Thyroid gland (tissue), 4 donors: ENCODE measurements at regions not wholly inside any gene's neighbourhood (a gene's known extent, or its start where the extent isn't known, plus 50 kb on each side); places are given as distances from the start of the nearest gene placed in this dataset.

ENCODE experiments used
- CTCF ChIP-seq, 6 experiments: fragments of 200-600 bp in 3 of 6; fragments of 450-650 bp in 3 of 6; sonication (generic) in 3 of 6; IDR thresholded peaks; one replicate each; pipeline ENCODE4 v1.5.1; 2016 to 2019; ENCODE audit warnings: antibody characterized with exemption in 6 of 6, mild to moderate bottlenecking in 2 of 6, inconsistent platforms in 1 of 6, moderate library complexity in 1 of 6
- POLR2A ChIP-seq, 2 donors: fragments of 450-650 bp; IDR thresholded peaks; one replicate each; pipeline ENCODE4 v1.6.1; 2017; ENCODE audit warnings: antibody characterized with exemption in 2 of 2, mild to moderate bottlenecking in 2 of 2, moderate library complexity in 1 of 2

GRCh38 chr2:187051350-187051749 is 202.4 kb upstream of the ZSWIM2 start:
- TF ChIP-seq CTCF (IDR thresholded peaks at IDR 0.05) (no peak), POLR2A (IDR thresholded peaks at IDR 0.05) (no peak)
